ENCODE measurements at regions not wholly inside any gene's neighbourhood (a gene's known extent, or its start where the extent isn't known, plus 50 kb on each side); places are given as distances from the start of the nearest gene placed in this dataset.

GRCh38 chr2:97359861-97360584 lies 229.7 kb downstream of the ANKRD36B start:
- TF ChIP-seq POLR2A (IDR thresholded peaks at IDR 0.05) (no peak), CTCF (IDR thresholded peaks at IDR 0.05) (no peak)
